ENCODE measurements at regions not wholly inside any gene's neighbourhood (a gene's known extent, or its start where the extent isn't known, plus 50 kb on each side); places are given as distances from the start of the nearest gene placed in this dataset.

- TF ChIP-seq EZH2phosphoT487 (IDR thresholded peaks at IDR 0.05; ENCODE audit: borderline replicate concordance, low read length): no peak
- TF ChIP-seq, protein P1, sequence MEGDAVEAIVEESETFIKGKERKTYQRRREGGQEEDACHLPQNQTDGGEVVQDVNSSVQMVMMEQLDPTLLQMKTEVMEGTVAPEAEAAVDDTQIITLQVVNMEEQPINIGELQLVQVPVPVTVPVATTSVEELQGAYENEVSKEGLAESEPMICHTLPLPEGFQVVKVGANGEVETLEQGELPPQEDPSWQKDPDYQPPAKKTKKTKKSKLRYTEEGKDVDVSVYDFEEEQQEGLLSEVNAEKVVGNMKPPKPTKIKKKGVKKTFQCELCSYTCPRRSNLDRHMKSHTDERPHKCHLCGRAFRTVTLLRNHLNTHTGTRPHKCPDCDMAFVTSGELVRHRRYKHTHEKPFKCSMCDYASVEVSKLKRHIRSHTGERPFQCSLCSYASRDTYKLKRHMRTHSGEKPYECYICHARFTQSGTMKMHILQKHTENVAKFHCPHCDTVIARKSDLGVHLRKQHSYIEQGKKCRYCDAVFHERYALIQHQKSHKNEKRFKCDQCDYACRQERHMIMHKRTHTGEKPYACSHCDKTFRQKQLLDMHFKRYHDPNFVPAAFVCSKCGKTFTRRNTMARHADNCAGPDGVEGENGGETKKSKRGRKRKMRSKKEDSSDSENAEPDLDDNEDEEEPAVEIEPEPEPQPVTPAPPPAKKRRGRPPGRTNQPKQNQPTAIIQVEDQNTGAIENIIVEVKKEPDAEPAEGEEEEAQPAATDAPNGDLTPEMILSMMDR (conservative IDR thresholded peaks at IDR 0.05; ENCODE audit: low read depth, low read length): no peak
Measured at GRCh38 chr6:74065705-74066104, 369.7 kb downstream of the CD109 start.
